GM19240 (cell line): ENCODE measurements at regions not wholly inside any gene's neighbourhood (a gene's known extent, or its start where the extent isn't known, plus 50 kb on each side); places are given as distances from the start of the nearest gene placed in this dataset.
"Not testable (repeated sequence)": the region's sequence is repeated elsewhere in the genome, so short reads cannot be mapped to it uniquely, and the experiment has no call there.

Source experiments
- DNase-seq: peaks from one replicate; pipeline ENCODE4 v3.0.0; 2011; ENCODE audit warnings: low spot score; ENCODE audit not compliant: insufficient read length

DNA sequence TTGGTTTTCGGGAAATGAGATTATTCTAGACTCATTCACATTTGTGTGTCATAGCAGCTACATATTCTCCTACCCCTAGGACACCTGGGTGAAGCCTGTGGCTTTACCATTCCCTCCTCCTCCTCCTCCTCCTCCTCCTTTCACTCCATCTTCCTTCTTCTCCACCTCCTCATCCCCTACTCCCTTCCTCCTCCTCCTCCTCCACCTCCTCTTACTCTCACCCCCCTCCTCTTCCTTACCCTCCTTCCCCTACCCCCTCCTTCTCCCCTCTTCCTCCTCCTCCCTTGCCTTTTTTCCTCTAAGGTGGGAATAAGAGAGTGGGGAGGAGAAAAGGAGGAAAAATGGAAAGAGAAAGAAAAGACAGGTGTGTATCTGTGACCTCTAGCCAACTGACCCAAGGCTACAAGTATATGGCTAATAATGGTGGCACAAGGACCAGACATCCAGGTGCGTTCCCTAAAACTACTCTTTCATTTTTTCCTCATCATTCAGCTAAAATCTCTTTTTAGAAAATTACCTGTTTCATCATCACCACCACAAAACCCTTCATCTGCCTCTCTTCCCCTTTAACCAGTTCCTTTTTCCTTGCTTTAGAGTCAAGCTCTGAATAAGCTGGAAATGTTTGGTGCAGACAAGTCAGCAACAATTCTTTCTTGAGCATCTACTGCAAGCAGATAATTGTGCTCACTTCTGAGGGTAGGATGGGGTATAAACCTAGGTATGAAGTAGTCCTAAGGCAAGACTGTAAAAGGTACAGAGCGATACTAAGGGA, 149.8 kb upstream of the FOXN3 start:
- no peak for DNase-seq

DNA sequence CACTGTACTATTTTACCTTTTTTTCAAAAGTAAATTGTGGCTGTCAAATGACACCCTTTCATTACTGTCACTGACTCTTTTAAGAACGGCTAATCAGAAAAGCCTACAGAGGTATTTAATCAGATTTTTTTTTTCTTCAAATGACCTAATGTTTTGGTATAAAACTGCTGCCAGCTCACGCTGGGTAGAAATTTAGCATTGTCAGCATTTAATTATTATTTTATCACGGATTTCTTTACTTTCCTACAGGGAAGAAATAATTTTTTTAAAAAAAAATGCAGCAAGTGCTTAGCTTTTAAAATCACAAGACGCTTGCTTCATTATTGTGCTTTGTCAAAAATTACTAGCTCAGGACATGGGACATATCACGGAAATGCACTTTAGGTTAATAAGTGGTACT, 149.1 kb upstream of the FOXN3 start:
- no peak for DNase-seq

GRCh38 chr14:89565607-89566006, 148.6 kb upstream of the FOXN3 start:
- DNase-seq, result no peak

- DNase-seq, result no peak
Observed at GRCh38 chr14:89564989-89565388, 148.0 kb upstream of the FOXN3 start.

DNA sequence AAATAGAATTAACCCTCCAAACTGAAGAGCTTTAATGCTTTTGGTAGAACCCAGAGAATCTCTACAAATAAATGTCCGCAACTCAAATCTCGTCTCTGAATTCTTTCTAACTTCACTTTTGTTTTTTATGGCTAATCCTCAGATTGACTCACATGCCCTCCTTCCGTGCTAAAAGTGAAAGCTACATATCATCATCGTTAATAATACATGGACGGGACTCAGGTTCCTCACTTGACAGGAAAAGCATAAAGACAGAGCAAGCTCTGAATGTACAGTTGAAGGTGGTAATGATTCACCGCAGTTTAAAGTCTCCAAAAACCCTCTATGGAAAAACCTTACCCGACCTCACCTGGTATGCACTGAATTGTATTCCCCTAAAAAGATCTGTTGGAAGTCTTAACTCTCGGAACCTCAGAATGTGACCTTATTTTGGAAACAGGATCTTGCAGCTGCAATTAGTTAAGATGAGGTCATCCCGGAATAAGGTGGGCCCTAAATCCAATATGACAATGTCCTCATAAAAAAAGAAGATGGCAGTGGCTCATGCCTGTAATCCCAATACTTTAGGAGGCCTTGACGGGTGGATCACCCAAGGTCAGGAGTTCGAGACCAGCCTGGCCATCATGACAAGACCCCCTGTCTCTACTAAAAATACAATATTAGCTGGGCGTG, 147.4 kb upstream of the FOXN3 start:
- DNase-seq, result no peak

- no peak for DNase-seq
Observed at GRCh38 chr14:89563471-89563870, 146.4 kb upstream of the FOXN3 start.

DNA sequence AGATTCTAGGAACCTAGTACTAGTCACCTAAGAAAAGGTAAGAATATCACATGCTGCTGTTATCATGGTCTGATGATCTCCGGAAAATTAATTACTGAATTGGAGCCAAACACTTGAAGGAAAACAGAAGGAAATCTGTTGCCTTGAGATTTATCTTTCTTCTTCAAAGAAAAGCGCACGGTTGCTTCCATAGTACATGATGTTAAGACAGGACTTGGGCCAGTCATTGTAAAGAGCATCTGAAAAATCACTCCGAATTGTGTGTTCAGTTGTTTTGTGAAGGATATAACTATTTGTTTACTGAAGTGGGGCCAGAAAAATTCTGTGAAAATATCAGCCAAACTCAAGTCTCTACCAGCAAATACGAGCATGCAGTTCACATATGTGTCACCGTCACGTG, 134.9 kb upstream of the FOXN3 start:
- DNase-seq, result no peak

DNA sequence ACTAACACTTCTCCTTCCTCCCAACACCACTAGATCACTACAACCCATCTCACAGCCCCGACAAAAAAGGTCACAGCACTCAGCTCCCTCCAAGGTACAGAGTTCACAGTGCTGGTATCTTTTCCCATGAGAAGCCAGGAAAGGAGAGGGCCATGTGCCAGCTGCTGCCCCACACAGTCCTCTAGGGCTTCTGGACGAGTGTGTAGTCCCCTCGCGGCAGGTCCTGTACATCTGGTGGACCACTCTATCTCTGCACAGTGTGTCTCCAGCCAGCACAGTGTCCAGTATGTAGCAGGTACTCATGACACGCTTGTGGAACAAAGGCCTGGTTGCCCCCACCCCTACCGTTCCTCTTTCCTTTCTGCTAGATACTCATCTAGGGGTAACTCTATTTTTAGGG, 134.4 kb upstream of the FOXN3 start:
- DNase-seq, result no peak

DNA sequence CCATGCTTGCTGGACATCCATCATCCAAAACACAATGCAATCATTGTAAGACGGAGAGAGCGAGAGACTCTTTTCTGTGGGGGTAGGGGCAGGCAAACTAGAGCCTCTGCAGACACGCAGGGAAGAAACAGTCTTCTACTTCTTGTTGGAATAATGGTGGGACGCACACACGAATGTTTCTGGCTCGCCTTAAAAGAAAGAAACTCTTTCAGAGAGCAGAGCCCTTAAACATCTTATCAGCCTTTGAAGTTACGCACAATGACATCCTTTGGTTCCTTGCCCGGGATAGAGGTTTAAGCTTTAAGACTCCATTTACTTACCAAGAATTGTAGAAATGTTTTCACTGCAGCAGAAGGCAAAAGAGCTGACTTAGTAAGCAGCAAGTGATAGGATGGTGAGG, 133.8 kb upstream of the FOXN3 start:
- no peak for DNase-seq

DNA sequence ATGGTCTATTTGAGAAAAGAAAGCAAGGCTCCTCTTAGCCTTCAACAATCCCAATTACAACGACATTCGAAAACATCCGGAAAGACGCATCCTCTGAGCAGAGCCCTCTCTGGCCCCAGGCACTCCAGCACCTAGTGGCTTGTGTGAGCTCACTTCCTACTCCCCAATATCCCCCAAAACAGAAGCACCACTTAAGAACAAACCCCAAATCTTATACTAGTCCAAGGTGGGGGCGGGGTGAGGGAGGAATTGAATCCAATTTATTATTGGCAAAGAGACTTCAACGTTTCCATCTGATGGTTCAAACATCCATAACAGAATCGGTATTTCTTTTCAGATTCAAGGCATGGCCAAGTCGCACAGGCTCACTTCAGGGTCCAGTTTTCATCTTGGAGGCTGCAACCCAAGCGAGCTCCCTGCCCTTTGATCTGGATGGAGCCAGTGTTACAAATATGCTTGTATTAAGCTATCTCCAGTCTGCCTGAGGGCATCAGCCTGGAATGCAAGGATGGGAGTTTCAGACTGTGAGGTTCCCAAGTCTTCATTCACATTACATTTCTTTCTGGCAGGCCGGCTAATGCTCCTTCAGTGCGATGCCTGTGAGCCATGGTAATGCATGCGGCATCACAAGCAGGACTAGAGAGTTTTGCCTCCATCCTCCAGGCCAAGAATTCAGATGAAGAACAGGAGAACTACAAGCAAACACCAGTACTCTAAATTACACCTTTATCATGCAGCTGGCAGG, 132.5 kb upstream of the FOXN3 start:
- DNase-seq, result no peak

DNA sequence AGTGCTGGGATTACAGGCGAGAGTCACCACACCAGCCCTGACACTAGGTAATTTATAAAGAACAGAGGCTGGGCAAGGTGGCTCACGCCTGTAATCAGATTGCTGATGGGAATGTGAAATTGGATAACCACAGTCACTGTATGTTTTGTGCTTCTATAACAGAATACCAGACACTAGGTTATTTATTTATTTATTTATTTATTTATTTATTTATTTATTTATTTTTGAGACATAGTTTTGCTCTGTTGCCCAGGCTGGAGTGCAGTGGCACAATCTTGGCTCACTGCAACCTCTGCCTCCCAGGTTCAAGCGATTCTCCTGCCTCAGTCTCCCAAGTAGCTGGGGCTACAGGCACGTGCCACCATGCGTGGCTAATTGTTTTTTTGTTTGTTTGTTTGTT, 130.0 kb upstream of the FOXN3 start:
- DNase-seq, result not testable (repeated sequence)

DNA sequence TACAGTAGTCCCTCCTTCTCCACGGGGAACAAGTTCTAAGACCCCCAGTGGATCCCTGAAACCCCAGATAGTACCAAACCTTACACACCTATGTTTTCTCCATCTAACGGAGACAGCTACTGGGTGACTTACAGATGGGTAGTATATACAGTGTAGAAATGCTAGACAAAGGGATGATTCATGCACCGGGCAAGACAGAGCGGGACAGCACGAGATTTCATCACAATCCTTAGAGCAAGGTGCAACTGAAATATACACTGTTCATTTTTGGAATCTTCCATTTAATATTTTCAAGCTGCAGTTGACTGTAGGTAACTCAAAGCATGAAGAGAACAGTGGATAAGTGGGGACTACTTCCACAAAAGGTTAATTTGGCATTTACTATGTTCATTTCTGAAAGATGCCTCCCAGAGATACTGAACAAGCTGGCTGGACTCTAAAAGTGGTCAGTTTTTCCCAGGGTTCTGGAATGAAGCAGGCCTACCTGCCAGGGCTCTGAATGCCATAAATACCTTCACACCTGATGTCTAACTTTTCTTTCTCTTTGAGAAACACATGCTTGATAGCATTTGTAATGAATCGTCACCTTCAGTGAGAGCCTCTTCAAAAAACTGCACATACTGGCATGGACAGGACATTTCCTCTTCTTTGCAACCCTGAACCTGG, 127.7 kb upstream of the FOXN3 start:
- no peak for DNase-seq

DNA sequence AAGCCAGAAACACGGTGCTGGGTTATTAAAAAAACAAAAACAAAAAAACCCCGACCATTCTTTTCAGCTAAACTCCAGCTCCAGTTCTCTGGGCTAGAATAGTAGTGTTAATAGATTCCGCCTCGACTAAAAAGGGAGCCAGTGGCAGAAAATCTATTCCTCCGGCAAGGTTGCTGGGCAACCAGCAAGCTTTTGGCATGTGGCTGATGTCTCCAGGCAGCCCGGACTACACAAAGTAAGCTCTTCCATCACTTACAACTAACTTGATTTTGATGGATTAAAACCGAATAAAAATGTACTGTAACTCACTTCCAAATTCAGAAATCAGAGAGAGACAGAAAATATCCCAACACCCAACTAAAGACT, 126.4 kb upstream of the FOXN3 start:
- DNase-seq, result no peak

DNA sequence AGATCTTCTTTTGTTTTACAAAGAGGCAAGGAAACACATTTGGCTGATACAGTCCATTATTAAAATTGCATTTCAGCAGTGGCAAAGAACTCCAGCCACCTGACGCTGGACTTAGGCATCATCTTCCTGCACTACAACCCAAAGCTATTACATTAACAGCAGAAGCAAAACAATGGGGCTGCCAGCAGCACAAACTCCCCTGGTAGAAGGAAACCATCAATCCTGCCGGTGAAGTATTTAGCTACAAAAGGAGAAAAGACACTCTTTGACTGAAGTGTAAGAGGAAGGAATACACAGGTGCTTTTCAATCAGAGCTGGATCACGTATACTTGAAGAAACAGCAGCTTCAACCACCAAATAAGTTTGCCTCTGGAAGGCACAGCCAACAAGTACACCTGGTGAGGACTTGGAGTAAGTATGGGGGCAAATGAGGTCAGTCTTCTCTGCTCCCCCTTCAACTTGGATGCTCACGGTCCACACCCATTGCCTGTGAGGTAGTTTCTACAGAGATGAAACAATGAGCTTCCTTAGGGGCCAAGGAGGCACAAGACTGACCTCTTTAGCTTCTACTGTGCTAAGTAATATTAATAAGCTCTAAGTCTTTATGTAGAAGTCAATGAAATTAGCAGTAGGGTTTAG, 125.9 kb upstream of the FOXN3 start:
- DNase-seq, result no peak

DNA sequence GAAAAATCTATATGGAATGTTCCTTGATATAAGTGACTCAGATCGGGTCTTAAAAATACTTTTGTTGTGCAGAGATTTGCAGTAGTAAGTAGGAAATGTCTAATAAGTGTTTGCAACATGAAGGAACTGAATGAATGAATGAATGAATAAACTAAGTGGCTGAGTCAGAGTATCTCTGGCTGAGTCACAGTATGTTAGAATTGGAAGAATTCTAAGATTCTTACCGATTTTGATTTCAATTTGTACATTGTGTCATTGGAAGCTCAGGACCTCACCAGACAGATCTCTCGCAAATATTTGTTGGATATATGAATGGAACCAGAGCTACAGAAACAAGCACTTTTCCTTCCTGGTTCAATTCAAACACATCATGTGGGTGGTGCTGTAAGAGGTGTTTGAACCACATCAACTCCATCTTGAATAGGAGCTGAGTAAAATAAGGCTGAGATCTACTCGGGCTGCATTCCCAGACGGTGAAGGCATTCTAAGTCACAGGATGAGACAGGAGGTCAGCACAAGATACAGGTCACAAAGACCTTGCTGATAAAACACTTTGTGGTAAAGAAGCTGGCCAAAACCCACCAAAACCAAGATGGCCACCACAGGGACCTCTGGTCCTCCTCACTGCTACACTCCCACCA, 123.9 kb upstream of the FOXN3 start:
- no peak for DNase-seq

DNA sequence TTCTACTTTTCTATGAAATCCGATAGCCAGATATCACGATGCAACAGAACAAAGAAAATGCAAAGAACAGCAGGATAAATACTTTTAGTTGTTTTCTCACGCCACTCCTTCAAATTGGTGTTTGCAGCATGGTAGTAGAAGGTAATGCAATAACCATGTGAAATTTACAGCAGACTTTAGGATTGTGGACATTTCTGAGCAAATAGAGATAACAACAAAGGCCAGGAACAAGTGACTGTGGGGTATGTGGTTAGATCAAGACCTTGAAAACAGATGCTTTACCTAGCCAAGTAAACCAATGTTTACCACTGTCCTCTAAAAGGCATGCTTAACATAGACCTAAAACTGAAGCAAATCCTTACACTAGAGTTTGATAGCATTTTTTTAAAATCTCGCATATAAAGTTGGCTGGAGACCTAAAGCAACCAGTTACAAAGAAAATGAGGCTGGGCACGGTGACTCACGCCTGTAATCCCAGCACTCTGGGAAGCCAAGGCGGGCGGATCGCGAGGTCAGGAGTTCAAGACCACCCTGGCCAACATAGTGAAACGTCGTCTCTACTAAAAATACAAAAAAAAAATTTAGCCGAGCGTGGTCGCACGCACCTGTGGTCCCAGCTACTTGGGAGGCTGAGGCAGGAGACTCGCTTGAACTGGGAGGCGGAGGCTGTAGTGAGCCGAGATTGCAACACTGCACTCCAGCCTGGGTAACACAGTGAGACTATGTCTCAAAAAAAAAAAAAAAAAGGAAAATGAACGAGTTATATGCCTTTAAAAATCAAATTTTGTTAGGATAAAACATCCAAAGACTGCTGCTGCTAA, 123.2 kb upstream of the FOXN3 start:
- DNase-seq, result no peak

DNA sequence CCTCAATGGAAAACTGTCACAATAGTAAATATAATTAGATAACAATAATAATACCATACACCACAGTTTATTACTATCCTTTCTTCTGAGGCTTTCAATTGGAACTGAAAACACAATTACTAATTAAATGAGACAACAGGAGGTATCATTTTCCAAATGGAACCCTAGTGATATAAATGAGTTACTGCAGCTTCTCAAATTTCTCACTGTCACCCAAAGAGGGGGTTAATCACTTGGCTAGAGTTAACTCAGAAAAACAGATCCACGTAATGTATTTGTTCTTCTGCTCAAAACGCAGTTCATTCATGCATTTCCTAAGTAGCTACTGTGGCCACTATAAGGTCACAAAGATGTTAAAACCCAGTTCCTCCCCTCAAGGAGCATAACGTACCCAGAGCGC, 120.9 kb upstream of the FOXN3 start:
- no peak for DNase-seq

GRCh38 chr14:89534902-89535685, 118.1 kb upstream of the FOXN3 start:
- DNase-seq, result no peak

DNA sequence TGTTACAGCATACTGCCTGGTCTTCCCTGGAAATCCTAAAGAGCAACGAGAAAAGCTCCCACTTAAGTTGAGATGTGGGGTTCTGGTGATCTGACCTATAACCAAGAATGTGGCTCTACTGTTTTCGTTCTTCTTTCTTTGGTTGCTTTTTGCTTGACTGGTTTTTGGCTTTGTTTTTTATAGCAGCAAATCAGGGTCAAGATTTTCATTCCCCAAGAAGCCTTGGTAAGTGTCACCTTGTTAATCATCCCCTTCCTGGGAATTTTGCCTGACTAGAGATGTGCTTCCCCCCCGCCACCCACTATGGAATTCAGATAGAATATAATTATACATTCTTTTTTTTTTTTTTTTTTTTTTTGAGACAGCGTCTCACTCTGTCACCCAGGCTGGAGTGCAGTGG, 116.7 kb upstream of the FOXN3 start:
- DNase-seq, result no peak
